ENCODE measurements at regions not wholly inside any gene's neighbourhood (a gene's known extent, or its start where the extent isn't known, plus 50 kb on each side); places are given as distances from the start of the nearest gene placed in this dataset.

- DNase-seq (ENCODE audit: low read depth): no peak
These were observed 204.3 kb upstream of the PLET1 start for GRCh38 chr11:112464949-112465348.

- DNase-seq (ENCODE audit: low read depth): no peak
These were observed 204.9 kb upstream of the PLET1 start for GRCh38 chr11:112465433-112466024.

GRCh38 chr11:112467721-112468120 is 207.1 kb upstream of the PLET1 start:
- DNase-seq (ENCODE audit: low read depth): no peak

- DNase-seq (ENCODE audit: low read depth): no peak
These were observed 208.7 kb upstream of the PLET1 start for GRCh38 chr11:112469376-112469775.

- no peak for DNase-seq (ENCODE audit: low read depth)
These were observed 209.7 kb upstream of the PLET1 start for GRCh38 chr11:112470355-112470754.

- DNase-seq (ENCODE audit: low read depth): no peak
These were observed 211.1 kb upstream of the PLET1 start for GRCh38 chr11:112471731-112472130.

- DNase-seq (ENCODE audit: low read depth): no peak
These were observed 216.5 kb upstream of the PLET1 start for GRCh38 chr11:112477152-112477551.

GRCh38 chr11:112477581-112478317 is 217.1 kb upstream of the PLET1 start:
- no peak for DNase-seq (ENCODE audit: low read depth)

GRCh38 chr11:112478806-112479205 is 218.1 kb upstream of the PLET1 start:
- DNase-seq (ENCODE audit: low read depth): no peak

- no peak for DNase-seq (ENCODE audit: low read depth)
These were observed 220.8 kb upstream of the PLET1 start for GRCh38 chr11:112481431-112481830.

GRCh38 chr11:112481893-112482292 is 221.2 kb upstream of the PLET1 start:
- DNase-seq (ENCODE audit: low read depth): no peak

- no peak for DNase-seq (ENCODE audit: low read depth)
These were observed 224.6 kb upstream of the PLET1 start for GRCh38 chr11:112485280-112485679.

- DNase-seq (ENCODE audit: low read depth): no peak
These were observed 237.2 kb upstream of the PLET1 start for GRCh38 chr11:112497826-112498225.

GRCh38 chr11:112498701-112499100 is 238.0 kb upstream of the PLET1 start:
- DNase-seq (ENCODE audit: low read depth): no peak

- no peak for DNase-seq (ENCODE audit: low read depth)
These were observed 238.7 kb upstream of the PLET1 start for GRCh38 chr11:112499153-112499880.

GRCh38 chr11:112499881-112500204 is 239.2 kb upstream of the PLET1 start:
- no peak for DNase-seq (ENCODE audit: low read depth)

- no peak for DNase-seq (ENCODE audit: low read depth)
These were observed 242.8 kb upstream of the PLET1 start for GRCh38 chr11:112503410-112503809.

GRCh38 chr11:112504056-112504455 is 243.4 kb upstream of the PLET1 start:
- DNase-seq (ENCODE audit: low read depth): no peak

- DNase-seq (ENCODE audit: low read depth): no peak
These were observed 246.2 kb upstream of the PLET1 start for GRCh38 chr11:112506852-112507251.

GRCh38 chr11:112507281-112507680 is 246.6 kb upstream of the PLET1 start:
- no peak for DNase-seq (ENCODE audit: low read depth)

- no peak for DNase-seq (ENCODE audit: low read depth)
These were observed 248.1 kb upstream of the PLET1 start for GRCh38 chr11:112508750-112509149.

- no peak for DNase-seq (ENCODE audit: low read depth)
These were observed 248.6 kb upstream of the PLET1 start for GRCh38 chr11:112509300-112509699.

GRCh38 chr11:112511271-112511670 is 250.6 kb upstream of the PLET1 start:
- DNase-seq (ENCODE audit: low read depth): no peak

All from stimulated activated CD8-positive, alpha-beta memory T cell treated with anti-CD3 and anti-CD28 coated beads, Interleukin-12 subunit alpha, Interleukin-12 subunit beta, amount 100 ng/mL, for 1 hour (primary cell).